HepG2 (cell line): ENCODE measurements at regions not wholly inside any gene's neighbourhood (a gene's known extent, or its start where the extent isn't known, plus 50 kb on each side); places are given as distances from the start of the nearest gene placed in this dataset.

Experiments used
- ATAC-seq: fragments of 200-7000 bp; cut with Tn5 transposase; 3 replicates; pipeline ENCODE4 v1.9.1; 2020; ENCODE audit warnings: mild to moderate bottlenecking, moderate library complexity
- BruUV-seq: library from RNA; stranded (reverse); fragments of 400-500 nt; replicated peaks from 2 replicates; lab custom pipeline; 2021; lab: Mats Ljungman, UMichigan
- CTCF ChIA-PET: fragments of 300-600 bp; formaldehyde crosslinking; extraction: SDS; loops from one replicate; lab custom pipeline; 2021; ENCODE audit warnings: low total read pairs, inconsistent platforms, low intra/inter-chr PET ratio; lab: Yijun Ruan, JAX
- POLR2A ChIA-PET: fragments of 350-600 bp; sonication (Branson Sonifier 250); formaldehyde crosslinking; loops from one replicate; lab custom pipeline; 2020; ENCODE audit warnings: antibody characterized with exemption, inconsistent platforms; lab: Yijun Ruan, JAX
- DNase-seq: peaks from one replicate; pipeline ENCODE4 v3.0.0-alpha.2; 2015; ENCODE audit warnings: low spot score
- FAIRE-seq: peaks from 3 replicates; lab custom pipeline; 2011; peaks lifted over from hg19 to GRCh38; lab: Jason Lieb, UNC
- H2AFZ ChIP-seq: one replicate; pipeline ENCODE4 v1.6.1; 2011; ENCODE audit warnings: low read length, inconsistent platforms
- H3K27ac ChIP-seq: fragments of 300-600 bp; 3 replicates; pipeline ENCODE4 v1.8.0; 2011; ENCODE audit warnings: mixed run types, mild to moderate bottlenecking, mixed read lengths, low read length, inconsistent platforms; ENCODE audit not compliant: insufficient read depth; ENCODE audit errors: extremely low read length
- H3K27me3 ChIP-seq, 2 experiments: fragments of 200-600 bp in 1 of 2; 2 replicates in 1 of 2; 3 replicates in 1 of 2; pipeline versions ENCODE4 v1.6.0 to v1.8.0; 2011; ENCODE audit warnings: low read length in 2 of 2, mild to moderate bottlenecking in 2 of 2, moderate library complexity in 2 of 2, inconsistent platforms in 1 of 2; ENCODE audit not compliant: insufficient read depth in 2 of 2, control insufficient read depth in 1 of 2
- H3K36me3 ChIP-seq, 2 experiments: fragments of 200-600 bp in 1 of 2; replicated peaks in 1 of 2; 2 replicates in 1 of 2; 3 replicates in 1 of 2; pipeline versions ENCODE4 v1.5.1 to v1.8.0; 2011; ENCODE audit warnings: low read length in 2 of 2, inconsistent platforms in 1 of 2; ENCODE audit not compliant: insufficient read depth in 2 of 2, control insufficient read depth in 1 of 2
- H3K4me1 ChIP-seq: 2 replicates; pipeline ENCODE4 v1.5.1; 2012; ENCODE audit warnings: low read length, inconsistent platforms; ENCODE audit not compliant: insufficient read depth
- H3K4me2 ChIP-seq: 2 replicates; pipeline ENCODE4 v1.6.0; 2011; ENCODE audit warnings: low read depth, low read length, inconsistent platforms
- H3K4me3 ChIP-seq, 3 experiments: fragments of 200-600 bp in 1 of 3; sonication (generic), shearing (Covaris generic) in 1 of 3; replicated peaks in 1 of 3; 2 replicates each; pipeline ENCODE4 v1.5.1; 2011 to 2016; ENCODE audit warnings: low read length in 3 of 3, inconsistent platforms in 2 of 3, low read depth in 2 of 3, mild to moderate bottlenecking in 2 of 3, control low read depth in 1 of 3, mixed read lengths in 1 of 3; ENCODE audit not compliant: insufficient read depth in 1 of 3
- H3K79me2 ChIP-seq: one replicate; pipeline ENCODE4 v1.6.1; 2011; ENCODE audit warnings: low read length, inconsistent platforms; ENCODE audit not compliant: insufficient read depth
- H3K9ac ChIP-seq: 2 replicates; pipeline ENCODE4 v1.6.0; 2011; ENCODE audit warnings: mild to moderate bottlenecking, low read depth, low read length, inconsistent platforms; ENCODE audit not compliant: insufficient read depth
- H3K9me3 ChIP-seq: 2 replicates; pipeline ENCODE4 v1.5.1; 2012; ENCODE audit warnings: mild to moderate bottlenecking, low read length
- H4K20me1 ChIP-seq: 2 replicates; pipeline ENCODE4 v1.6.0; 2011; ENCODE audit warnings: inconsistent platforms, mild to moderate bottlenecking, low read length, moderate library complexity; ENCODE audit not compliant: insufficient read depth
- ARNT2 ChIP-seq: sonication (generic); formaldehyde crosslinking; IDR thresholded peaks from 2 replicates; pipeline ENCODE4 v1.8.0; 2022; ENCODE audit warnings: mild to moderate bottlenecking, low read depth, missing genetic modification reagents, moderate library complexity
- GLI4 ChIP-seq: sonication (generic); formaldehyde crosslinking; IDR thresholded peaks from 2 replicates; pipeline ENCODE4 v1.5.1; 2020; ENCODE audit warnings: missing genetic modification reagents, mild to moderate bottlenecking, moderate library complexity, borderline replicate concordance
- HMGA1 ChIP-seq: sonication (generic); formaldehyde crosslinking; conservative IDR thresholded peaks from 2 replicates; pipeline ENCODE4 v1.4.0; 2020; ENCODE audit warnings: missing genetic modification reagents
- HNRNPLL ChIP-seq: fragments of 200-400 bp; formaldehyde crosslinking; IDR thresholded peaks from 2 replicates; pipeline ENCODE4 v1.6.1; 2017; ENCODE audit warnings: mild to moderate bottlenecking, low read depth, low read length; ENCODE audit not compliant: poor library complexity, severe bottlenecking
- IKZF4 ChIP-seq: sonication (generic); formaldehyde crosslinking; IDR thresholded peaks from 2 replicates; pipeline ENCODE4 v1.5.1; 2020; ENCODE audit warnings: borderline replicate concordance, mild to moderate bottlenecking, low read depth, missing genetic modification reagents; ENCODE audit errors: not compliant biosample characterization
- PAWR ChIP-seq: sonication (generic); formaldehyde crosslinking; IDR thresholded peaks from 2 replicates; pipeline ENCODE4 v1.4.0; 2020; ENCODE audit warnings: missing genetic modification reagents, mild to moderate bottlenecking, borderline replicate concordance
- PPARG ChIP-seq: conservative IDR thresholded peaks from 2 replicates; pipeline ENCODE4 v1.6.1; 2016; ENCODE audit warnings: missing biosample characterization, missing genetic modification reagents
- RBM39 ChIP-seq: fragments of 200-400 bp; formaldehyde crosslinking; IDR thresholded peaks from one replicate; pipeline ENCODE4 v1.6.1; 2018; ENCODE audit warnings: antibody characterized with exemption, mild to moderate bottlenecking, low read depth, low read length; ENCODE audit not compliant: poor library complexity, severe bottlenecking
- TARDBP ChIP-seq: sonication (generic); formaldehyde crosslinking; IDR thresholded peaks from 2 replicates; pipeline ENCODE4 v1.8.0; 2022; ENCODE audit warnings: mild to moderate bottlenecking, missing genetic modification reagents
- ZNF264 ChIP-seq: sonication (generic); formaldehyde crosslinking; IDR thresholded peaks from 2 replicates; pipeline ENCODE4 v1.4.0; 2020; ENCODE audit warnings: missing genetic modification reagents
- ZNF335 ChIP-seq: sonication (generic); formaldehyde crosslinking; IDR thresholded peaks from 2 replicates; pipeline ENCODE4 v1.4.0; 2020; ENCODE audit warnings: missing genetic modification reagents
- ZNF619 ChIP-seq: sonication (generic); formaldehyde crosslinking; IDR thresholded peaks from 2 replicates; pipeline ENCODE4 v1.4.0; 2020; ENCODE audit warnings: mild to moderate bottlenecking, missing genetic modification reagents
- ZNF747 ChIP-seq: sonication (generic); formaldehyde crosslinking; IDR thresholded peaks from 2 replicates; pipeline ENCODE4 v1.8.1; 2023; ENCODE audit warnings: missing genetic modification reagents, mild to moderate bottlenecking, borderline replicate concordance
- in situ Hi-C: cut with HindIII; loops from 2 replicates; pipeline ENCODE4 v1.10.0; 2017; ENCODE audit warnings: low pct_unique_long_range_greater_than_20kb; ENCODE audit not compliant: extremely low pct_ligation_motif_present
- intact Hi-C: fragments of 100-400 bp; cut with micrococcal nuclease; formaldehyde crosslinking; loops from one replicate; pipeline ENCODE4 v1.10.0; 2022; ENCODE audit not compliant: unreplicated experiment
- TF ChIP-seq, protein P1 (sequence below): sonication (generic); formaldehyde crosslinking; IDR thresholded peaks from 2 replicates; pipeline ENCODE4 v1.5.1; 2020; ENCODE audit warnings: mild to moderate bottlenecking, missing genetic modification reagents, moderate library complexity
- TF ChIP-seq, protein P2 (sequence below): sonication (generic); formaldehyde crosslinking; IDR thresholded peaks from 2 replicates; pipeline ENCODE4 v1.4.0; 2020; ENCODE audit warnings: missing genetic modification reagents
- TF ChIP-seq, protein P3 (sequence below), 2 experiments: sonication (generic) in 1 of 2; formaldehyde crosslinking in 1 of 2; IDR thresholded peaks; 2 replicates each; pipeline versions ENCODE4 v1.5.1 to v1.6.1; 2011 to 2020; ENCODE audit warnings: borderline replicate concordance in 1 of 2, low read depth in 1 of 2, low read length in 1 of 2, mild to moderate bottlenecking in 1 of 2, missing genetic modification reagents in 1 of 2, moderate library complexity in 1 of 2
- TF ChIP-seq, protein P4 (sequence below): sonication (generic); formaldehyde crosslinking; IDR thresholded peaks from 2 replicates; pipeline ENCODE4 v1.4.0; 2020; ENCODE audit warnings: mild to moderate bottlenecking, missing genetic modification reagents

DNA sequence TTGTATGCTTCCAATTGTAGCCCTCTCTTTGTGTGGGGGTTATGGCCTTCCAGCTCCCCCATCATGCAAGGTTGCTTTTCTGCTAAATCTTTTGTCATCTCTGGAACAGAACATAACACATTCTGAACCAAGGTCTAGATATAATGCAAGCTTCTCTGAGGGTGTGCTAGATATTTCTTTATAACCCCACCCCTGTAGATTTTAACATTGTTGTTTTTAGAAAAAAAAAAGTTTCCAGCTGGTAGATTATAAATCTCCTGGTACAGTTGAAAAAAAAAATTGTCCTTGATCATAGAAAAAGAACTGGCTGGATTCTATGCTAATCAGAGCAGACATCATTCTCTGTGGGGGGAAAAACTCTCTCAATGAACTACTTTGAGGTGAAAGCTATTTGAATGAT, 363.3 kb downstream of the METTL15 start:
- Histone ChIP-seq H3K4me1 (no peaks in the 10 kb centered on the region), H3K79me2 (no peaks in the 10 kb centered on the region), H3K4me2 (no peak overlapping the region), H3K36me3 (no peaks in the 10 kb centered on the region), H3K9me3 (no peaks in the 10 kb centered on the region), H3K27ac (no peak overlapping the region), H3K27me3 (no peaks in the 10 kb centered on the region), H3K9ac (no peak overlapping the region), H4K20me1 (no peaks in the 10 kb centered on the region), H3K4me3 (no peak overlapping the region), H2AFZ (no peak overlapping the region)
- DNase-seq: no peak
- ChIA-PET CTCF (no interaction called here), POLR2A (no interaction called here)
- BruUV-seq: no TSS peak
- intact Hi-C loops (no loop called here), in situ Hi-C loops (no loop called here)
- no peak for FAIRE-seq
- ATAC-seq: no peak
- TF ChIP-seq IKZF4 (CRISPR knock-in tag) (no peak), ZNF264 (CRISPR knock-in tag) (no peak), PAWR (CRISPR knock-in tag) (no peak), GLI4 (CRISPR knock-in tag) (no peak), PPARG (CRISPR knock-in tag) (no peak), TARDBP (CRISPR knock-in tag) (no peak), ZNF619 (CRISPR knock-in tag) (no peak), ARNT2 (no peak), HMGA1 (CRISPR knock-in tag) (no peak), ZNF335 (CRISPR knock-in tag) (no peak), RBM39 (no peak), ZNF747 (CRISPR knock-in tag) (no peak), HNRNPLL (no peak)
- TF ChIP-seq, protein P1, sequence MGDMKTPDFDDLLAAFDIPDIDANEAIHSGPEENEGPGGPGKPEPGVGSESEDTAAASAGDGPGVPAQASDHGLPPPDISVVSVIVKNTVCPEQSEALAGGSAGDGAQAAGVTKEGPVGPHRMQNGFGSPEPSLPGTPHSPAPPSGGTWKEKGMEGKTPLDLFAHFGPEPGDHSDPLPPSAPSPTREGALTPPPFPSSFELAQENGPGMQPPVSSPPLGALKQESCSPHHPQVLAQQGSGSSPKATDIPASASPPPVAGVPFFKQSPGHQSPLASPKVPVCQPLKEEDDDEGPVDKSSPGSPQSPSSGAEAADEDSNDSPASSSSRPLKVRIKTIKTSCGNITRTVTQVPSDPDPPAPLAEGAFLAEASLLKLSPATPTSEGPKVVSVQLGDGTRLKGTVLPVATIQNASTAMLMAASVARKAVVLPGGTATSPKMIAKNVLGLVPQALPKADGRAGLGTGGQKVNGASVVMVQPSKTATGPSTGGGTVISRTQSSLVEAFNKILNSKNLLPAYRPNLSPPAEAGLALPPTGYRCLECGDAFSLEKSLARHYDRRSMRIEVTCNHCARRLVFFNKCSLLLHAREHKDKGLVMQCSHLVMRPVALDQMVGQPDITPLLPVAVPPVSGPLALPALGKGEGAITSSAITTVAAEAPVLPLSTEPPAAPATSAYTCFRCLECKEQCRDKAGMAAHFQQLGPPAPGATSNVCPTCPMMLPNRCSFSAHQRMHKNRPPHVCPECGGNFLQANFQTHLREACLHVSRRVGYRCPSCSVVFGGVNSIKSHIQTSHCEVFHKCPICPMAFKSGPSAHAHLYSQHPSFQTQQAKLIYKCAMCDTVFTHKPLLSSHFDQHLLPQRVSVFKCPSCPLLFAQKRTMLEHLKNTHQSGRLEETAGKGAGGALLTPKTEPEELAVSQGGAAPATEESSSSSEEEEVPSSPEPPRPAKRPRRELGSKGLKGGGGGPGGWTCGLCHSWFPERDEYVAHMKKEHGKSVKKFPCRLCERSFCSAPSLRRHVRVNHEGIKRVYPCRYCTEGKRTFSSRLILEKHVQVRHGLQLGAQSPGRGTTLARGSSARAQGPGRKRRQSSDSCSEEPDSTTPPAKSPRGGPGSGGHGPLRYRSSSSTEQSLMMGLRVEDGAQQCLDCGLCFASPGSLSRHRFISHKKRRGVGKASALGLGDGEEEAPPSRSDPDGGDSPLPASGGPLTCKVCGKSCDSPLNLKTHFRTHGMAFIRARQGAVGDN (CRISPR knock-in tag): no peak
- TF ChIP-seq, protein P2, sequence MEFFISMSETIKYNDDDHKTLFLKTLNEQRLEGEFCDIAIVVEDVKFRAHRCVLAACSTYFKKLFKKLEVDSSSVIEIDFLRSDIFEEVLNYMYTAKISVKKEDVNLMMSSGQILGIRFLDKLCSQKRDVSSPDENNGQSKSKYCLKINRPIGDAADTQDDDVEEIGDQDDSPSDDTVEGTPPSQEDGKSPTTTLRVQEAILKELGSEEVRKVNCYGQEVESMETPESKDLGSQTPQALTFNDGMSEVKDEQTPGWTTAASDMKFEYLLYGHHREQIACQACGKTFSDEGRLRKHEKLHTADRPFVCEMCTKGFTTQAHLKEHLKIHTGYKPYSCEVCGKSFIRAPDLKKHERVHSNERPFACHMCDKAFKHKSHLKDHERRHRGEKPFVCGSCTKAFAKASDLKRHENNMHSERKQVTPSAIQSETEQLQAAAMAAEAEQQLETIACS: no peak
- TF ChIP-seq, protein P3, sequence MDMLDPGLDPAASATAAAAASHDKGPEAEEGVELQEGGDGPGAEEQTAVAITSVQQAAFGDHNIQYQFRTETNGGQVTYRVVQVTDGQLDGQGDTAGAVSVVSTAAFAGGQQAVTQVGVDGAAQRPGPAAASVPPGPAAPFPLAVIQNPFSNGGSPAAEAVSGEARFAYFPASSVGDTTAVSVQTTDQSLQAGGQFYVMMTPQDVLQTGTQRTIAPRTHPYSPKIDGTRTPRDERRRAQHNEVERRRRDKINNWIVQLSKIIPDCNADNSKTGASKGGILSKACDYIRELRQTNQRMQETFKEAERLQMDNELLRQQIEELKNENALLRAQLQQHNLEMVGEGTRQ (IDR thresholded peaks at IDR 0.05; ENCODE audit: low read depth, low read length): no peak
- TF ChIP-seq, protein P3 (CRISPR knock-in tag; IDR thresholded peaks at IDR 0.05; ENCODE audit: borderline replicate concordance): no peak
- TF ChIP-seq, protein P4, sequence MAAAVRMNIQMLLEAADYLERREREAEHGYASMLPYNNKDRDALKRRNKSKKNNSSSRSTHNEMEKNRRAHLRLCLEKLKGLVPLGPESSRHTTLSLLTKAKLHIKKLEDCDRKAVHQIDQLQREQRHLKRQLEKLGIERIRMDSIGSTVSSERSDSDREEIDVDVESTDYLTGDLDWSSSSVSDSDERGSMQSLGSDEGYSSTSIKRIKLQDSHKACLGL (CRISPR knock-in tag): no peak
